ENCODE measurements at regions not wholly inside any gene's neighbourhood (a gene's known extent, or its start where the extent isn't known, plus 50 kb on each side); places are given as distances from the start of the nearest gene placed in this dataset.
A peak's percentile ranks its signal among the peaks of the same experiment; 100 is the strongest.
"Not testable (repeated sequence)": the region's sequence is repeated elsewhere in the genome, so short reads cannot be mapped to it uniquely, and the experiment has no call there.

DNA sequence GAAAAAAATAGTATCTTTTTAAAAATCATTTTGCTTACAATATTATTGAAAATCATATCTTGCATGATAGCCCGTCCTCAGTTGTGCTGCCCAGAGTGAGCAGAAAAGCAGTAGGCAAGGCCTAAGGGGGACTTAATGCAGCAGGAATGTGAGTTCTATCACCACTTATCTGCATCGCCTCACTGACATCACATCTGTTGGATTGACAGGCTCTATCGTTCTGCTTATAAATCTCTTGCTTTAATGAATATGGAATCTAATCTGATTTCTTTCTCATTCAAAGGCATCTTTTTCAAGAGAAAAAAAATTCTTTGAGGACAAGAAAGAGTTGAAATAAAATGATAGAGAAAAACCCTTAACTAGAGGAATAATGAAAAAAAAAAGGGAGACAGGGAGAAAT lies 249.9 kb downstream of the PAPSS1 start:
- no peak for DNase-seq (ENCODE audit: low read depth in 4 of 4, low spot score in 3 of 4)

DNA sequence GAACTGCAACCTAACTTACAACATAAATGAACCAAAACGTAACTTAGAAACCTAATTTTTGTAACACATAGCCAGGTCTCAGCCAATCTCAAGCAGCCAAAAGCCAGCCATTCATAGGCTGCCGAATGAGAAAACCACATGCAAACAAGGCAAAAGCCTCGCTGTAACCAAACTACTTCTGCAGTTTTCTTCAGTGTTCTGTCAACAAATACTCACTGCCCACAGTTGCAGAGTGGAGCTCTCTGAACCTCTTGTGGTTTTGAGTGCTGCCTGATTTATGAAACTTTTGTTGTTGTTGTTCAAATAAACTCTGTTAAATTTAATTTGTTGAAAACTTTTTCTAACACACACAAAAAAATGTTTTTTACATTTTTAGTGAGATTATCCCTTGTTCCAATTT lies 251.2 kb downstream of the PAPSS1 start:
- no peak for DNase-seq (ENCODE audit: low read depth in 4 of 4, low spot score in 3 of 4)

DNA sequence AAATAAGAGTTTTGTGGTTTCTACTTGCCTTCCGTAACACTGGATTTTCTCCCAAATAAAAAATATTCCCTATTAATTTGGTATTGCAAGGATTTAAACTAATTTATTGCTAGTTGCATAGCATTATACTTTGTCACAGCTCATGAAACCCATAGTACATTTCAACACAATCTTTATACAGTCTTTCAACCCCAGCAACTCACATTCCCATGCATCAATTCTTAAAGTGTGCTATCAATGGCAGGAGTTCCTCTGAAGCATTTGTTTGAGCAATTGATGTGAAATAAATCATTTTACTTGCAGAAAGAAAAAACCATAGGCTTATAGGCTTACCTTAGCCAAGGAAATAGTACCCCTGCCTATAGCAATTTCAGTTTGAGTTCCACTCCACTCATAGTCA lies 251.9 kb downstream of the PAPSS1 start:
- DNase-seq (ENCODE audit: low read depth in 4 of 4, low spot score in 3 of 4): no peak

DNA sequence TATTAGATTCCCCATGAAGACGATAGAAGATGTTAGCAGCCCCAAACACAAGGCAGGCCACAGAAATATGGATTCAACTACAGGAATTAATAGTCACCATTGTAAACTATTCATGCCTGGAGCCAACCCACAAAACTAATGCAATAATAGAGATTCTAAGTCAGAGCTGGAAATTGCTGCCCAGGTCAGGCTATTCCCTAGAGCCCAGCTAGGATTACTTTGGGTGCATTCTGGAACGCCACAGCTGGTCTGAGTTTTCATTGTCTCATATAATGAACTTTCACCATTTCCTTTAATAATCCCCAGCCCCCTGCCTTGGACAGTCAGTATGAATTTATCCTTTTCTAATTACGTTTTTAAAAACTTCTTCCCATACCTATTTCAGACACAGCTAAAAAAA lies 252.6 kb downstream of the PAPSS1 start:
- DNase-seq (ENCODE audit: low read depth in 4 of 4, low spot score in 3 of 4): no peak

DNA sequence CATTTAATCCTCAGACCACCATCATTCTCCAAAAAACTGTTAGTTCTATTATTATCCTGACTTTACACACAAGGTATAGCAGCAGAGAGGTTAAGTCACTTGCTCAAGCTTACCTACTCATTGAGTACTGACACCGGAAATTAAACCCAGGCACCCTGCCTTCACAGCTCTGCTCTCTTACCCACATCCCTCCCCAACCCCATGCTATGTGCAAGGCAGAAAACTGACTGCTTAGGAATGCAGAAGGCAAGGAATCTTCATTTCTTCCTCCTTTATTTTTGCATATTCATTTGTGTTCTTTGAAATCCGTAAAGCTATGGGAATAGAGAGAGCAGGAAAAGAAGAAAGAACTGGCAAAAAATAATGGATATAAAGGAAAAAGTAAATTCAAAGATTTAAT lies 261.8 kb downstream of the PAPSS1 start:
- DNase-seq (ENCODE audit: low read depth in 4 of 4, low spot score in 3 of 4): no peak

DNA sequence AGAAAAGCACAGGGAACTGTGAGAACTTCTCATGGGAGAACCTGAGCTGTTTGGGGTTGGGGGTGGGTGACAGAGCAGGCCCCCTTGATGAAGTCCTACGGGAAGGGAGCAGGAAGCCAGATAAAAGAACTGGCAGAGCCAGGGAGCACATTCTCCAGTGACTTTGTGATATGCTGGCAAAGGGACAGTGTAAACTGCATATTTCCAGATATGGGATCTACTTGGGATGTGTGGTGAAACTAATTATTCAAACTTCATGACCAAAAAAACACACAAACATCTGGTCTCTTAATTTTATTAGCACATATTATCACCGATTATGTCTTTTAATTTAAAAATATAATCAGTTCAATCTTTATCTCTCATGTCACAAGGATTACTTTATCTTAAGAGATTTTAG lies 266.0 kb downstream of the PAPSS1 start:
- DNase-seq (ENCODE audit: low read depth in 4 of 4, low spot score in 3 of 4): no peak

DNA sequence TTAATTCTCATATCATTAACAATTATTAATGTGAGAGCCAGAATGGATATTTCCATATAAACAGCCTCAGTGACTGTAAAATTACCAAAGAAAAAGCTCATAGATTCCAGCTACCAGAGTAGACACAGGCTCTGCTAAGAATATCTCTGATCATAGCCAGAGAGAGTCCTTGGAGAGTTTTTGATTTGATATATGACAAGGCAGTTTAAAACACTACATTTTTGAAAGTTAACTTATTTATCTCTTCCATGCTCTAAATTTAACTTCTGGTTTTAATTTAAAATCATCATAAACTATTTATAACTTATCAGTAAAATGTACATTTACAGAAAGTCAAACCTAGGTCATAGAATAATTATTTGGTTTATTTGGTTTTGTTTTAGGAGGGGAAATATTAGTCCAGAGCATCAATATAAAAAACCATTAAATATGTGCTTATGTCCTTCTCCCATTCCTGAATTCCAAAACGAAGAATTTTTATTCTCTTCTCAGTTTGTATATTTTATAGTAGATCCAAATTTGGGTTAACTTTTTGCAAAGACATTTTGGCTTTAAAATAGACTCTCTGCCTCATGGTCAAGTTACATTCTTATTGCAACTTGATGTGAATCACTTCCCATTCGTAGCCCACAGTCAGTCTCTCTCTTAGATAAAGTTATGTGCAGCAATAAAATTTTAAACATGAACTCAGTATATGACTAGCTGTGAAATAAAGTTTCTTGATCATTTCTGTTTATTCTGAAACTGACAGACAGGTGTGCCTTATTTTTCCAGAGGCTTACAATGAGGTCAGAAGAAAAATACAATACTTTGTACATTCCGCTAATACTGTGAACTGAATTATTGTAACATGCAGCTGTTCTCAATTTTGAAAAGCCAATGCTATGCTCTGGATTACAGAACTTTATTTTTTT lies 267.1 kb downstream of the PAPSS1 start:
- DNase-seq (ENCODE audit: low read depth in 4 of 4, low spot score in 3 of 4): no peak

DNA sequence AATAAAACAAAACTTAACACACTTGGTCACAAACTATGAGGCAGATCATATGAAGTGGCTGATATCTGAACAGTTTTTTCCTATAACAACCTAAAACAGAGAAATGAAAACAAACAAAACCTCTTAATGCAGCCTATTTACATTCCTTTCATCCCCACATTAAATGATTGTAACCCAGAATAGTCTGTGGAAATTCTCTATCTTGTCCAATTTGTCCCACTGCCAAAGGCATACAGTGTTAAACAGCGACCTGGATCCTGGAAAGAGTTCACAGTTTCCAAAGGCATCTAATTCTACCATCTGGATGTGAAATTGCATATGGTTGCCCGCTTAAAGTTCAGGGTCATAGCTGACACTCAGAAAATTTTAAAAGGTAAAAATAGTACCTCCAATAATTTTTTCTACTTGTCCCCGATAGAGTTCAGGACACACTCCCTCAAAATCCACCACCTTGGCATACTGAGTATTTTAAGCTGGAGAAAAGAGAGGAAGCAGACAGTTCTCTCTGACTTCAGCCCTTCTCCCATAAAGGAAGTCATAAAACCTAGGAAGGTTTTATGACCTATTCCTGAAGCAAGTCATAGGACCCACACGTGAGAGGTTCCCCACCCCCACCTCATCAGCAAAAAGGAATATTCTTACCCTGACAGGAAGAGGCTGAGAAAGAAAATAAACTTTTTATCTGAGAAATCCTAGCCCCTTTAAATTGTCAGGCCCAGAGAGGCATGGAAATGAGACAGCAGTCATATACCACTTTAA lies 270.2 kb downstream of the PAPSS1 start:
- no peak for DNase-seq (ENCODE audit: low read depth in 4 of 4, low spot score in 3 of 4)

DNA sequence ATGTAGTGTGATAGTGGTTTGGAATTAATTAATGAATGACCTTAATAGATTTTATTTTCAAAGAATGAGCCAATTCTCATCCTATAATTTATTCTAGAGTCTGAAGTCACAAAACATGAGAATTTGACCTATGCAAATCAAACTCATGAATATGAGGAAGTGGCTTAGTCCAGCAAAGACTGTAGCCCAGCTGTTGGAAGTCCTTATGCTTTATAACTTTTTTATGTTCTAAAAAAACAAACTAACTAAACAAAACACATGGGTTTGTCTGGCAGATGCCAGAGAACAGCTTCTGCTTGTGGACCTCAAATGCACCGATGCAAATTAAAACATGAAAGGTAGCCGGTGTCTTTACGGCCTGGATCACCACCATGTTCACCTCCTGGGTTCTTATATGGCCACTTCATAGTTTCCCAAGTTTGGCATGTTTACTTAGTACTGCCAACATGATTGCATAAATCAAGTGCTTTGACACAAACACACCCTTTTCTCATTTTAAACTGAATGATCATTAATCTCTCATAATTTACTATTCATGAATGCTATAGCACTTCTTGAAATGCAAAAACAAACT lies 277.4 kb downstream of the PAPSS1 start:
- DNase-seq (ENCODE audit: low read depth in 4 of 4, low spot score in 3 of 4): no peak

DNA sequence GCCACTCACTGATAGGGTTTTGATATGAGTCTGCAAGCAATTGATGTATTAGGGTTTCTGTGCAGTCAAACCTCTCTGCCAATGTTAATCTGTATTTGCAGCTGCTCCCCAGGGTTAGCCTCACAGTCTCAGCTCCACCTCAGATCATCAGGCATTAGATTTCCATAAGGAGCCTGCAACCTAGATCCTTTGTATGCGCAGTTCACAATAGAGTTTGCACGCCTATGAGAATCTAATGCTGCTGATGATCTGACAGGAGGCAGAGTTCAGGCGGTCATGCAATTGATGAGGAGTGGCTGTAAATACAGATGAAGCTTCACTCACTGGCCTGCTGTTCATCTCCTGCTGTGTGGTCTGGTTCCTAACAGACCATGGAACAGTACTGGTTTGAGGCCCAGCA lies 280.6 kb downstream of the PAPSS1 start:
- DNase-seq (ENCODE audit: low read depth in 4 of 4, low spot score in 3 of 4): no peak

DNA sequence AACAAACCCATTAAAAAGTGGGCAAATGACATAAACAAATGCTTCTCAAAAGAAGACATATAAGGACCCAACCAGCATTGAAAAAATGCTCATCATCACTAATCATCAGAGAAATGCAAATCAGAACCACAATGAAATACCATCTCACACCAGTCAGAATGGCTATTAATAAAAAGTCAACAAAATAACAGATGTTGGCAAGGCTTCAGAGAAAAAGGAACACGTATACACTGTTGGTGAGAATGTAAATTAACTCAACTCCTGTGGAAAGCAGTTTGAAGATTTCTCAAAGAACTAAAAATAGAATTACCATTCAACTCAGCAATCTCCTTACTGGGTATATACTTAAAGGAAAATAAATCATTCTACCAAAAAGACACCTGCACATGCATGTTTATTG lies 283.6 kb downstream of the PAPSS1 start:
- not testable (repeated sequence) for DNase-seq (ENCODE audit: low read depth in 4 of 4, low spot score in 3 of 4)

DNA sequence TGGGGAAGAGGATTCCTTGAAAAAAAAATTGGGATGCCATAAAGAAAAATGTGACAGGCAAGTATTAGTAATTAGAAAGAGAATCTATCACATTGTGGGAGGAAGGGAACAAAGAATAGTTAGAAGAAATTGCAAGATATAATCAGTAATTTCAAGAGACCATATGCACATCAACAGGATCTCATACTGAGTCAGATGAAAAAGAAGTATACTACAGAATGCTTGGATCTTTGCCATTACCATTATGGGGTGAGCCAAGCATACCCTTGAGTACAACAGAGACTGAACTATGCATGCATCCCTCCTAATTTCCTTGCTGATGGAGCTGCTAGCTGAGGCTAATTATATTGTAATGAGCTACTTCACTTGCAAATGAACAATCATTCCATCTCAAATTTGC lies 287.6 kb downstream of the PAPSS1 start:
- DNase-seq (ENCODE audit: low read depth in 4 of 4, low spot score in 3 of 4): no peak

DNA sequence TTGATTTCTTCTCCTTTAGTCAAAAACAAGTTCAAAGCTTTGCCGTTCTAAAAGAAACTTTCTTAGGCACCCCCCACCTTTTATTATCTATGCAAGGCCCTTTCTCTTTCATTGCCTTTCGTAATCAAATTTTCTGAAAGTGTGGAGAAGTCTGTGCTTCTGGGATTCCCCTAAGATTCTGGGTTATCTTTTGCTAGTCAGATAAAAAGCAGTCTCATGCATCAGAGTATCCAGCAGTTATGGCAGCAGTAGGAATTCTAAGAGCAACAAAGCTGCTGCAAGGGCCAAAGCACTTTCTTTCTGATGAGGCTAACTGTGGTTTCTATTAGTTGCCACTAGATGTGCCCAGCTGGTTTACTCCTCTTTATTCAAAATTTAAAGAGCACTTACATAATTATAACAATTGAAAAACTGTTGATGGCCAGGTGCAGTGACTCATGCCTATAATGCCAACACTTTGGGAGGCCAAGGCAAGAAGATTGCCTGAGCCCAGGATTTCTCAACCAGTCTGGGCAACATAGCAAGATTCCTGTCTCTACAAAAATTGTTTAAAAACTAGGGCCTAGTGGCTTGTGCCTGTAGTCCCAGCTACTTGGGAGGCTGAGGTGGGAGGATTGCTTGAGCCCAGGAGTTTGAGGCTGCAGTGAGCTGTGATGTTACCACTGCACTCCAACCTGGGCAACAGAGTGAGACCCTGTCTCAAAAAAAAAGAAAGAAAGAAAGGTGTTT lies 296.2 kb downstream of the PAPSS1 start:
- DNase-seq (ENCODE audit: low read depth in 4 of 4, low spot score in 3 of 4): no peak

DNA sequence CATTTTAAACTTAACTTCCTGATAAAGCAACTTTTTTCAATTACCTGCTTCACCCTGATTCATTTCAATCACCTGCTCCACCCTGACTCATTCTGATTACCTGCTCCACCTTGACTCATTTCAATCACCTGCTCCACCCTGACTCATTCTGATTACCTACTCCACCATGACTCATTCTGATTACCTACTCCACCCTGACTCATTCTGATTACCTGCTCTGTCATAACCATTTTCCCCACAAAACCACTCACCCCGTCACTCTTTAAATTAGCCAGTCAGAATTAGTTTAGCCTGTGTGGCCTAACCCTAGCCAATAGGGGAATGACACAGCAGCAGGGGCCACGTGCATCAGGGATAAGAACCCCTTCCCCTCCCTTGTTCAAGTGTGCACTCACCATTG lies 300.5 kb downstream of the PAPSS1 start:
- not testable (repeated sequence) for DNase-seq (ENCODE audit: low read depth in 4 of 4, low spot score in 3 of 4)

DNA sequence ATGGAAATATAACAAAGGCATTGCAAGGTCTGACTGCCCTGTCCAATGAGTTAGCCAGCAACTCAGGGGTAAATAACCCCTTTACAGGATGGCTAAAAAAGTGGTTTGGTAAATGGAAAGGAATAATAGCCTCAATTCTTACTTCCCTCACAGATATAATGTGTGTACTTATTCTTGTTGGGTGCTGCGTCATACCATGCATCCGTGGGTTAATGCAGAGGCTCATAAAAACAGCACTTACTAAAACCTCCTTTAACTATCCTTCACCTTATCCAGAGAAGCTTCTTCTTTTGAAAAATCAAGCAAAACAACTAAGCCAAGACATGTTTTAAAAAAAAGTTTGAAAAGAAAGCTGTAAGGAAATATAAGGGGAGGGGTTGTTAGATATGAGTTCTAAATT lies 301.0 kb downstream of the PAPSS1 start:
- no peak for DNase-seq (ENCODE audit: low read depth in 4 of 4, low spot score in 3 of 4)

DNA sequence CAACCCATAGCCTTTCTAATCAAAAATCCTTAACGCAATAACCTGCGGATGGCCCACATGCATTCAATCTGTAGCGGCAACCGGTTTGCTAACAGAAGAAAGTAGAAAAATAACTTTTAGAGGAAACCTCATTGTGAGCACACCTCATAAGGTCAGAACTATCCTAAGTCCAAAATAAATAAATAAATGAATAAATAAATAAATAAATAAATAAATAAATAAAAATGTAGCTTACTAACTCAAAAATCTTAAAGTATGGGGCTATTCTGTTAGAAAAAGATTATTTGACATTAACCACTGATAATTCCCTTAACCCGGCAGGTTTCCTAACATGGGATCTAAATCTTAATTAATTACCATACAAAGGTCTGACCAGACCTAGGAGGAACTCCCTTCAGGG lies 304.5 kb downstream of the PAPSS1 start:
- DNase-seq (ENCODE audit: low read depth in 4 of 4, low spot score in 3 of 4): not testable (repeated sequence)

DNA sequence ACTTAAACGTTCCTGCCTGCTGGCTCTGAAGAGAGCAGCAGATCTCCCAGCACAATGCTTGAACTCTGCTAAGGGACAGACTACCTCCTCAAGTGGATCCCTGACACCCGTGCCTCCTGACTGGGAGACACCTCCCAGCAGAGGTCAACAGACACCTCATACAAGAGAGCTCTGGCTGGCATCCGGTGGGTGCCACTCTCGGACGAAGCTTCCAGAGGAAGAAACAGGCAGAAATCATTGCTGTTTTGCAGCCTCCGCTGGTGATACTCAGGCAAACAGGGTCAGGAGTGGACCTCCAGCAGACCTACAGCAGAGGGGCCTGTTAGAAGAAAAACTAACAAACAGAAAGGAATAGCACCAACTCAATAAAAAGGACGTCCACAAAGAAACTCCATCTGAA lies 310.2 kb downstream of the PAPSS1 start:
- not testable (repeated sequence) for DNase-seq (ENCODE audit: low read depth in 4 of 4, low spot score in 3 of 4)

DNA sequence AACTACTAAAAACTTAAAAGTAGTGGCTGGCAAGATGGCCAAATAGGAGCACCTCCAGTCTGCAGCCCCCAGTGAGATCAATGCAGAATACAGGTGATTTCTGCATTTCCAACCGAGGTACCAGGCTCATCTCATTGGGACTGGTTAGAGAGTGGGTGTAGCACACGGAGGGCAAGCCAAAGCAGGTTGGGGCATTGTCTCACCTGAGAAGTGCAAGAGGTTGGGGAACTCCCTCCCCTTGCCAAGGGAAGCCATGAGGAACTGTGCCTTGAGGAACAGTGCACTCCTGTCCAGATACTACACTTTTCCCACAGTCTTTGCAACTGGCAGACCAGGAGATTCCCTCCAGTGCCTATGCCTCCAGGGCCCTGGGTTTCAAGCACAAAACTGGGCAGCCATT lies 311.1 kb downstream of the PAPSS1 start:
- no peak for DNase-seq (ENCODE audit: low read depth in 4 of 4, low spot score in 3 of 4)

DNA sequence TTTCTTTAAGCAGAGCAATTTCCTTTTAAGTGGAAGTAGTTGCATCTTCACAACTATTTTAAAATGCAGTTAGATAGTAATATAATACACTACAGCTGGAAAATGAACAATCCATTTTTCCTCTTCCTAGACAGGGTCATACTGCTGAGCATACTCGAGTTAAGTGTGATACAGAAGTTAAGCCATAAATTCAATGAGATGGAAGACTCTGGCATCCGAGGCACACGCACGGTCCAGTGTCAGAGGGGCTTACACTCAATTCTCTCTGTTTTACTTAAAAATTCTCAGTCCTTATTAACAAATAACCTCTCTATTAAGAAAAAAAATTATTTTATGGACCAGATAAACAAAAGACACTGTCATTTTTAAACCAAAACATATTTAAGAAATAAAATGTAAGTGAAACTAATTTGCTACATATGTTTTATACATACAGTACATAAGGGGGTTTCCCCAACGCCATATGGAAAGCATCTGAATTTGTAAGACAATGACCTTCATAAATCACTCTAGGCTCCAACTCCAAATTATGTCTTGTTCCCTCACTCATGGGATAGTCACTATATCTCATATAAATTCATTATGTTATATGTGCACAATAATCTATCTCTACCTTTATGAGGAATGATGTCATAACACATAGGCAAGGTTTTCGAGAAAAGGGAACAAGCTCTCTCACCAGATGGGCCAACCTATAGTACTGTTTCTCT lies 315.3 kb downstream of the PAPSS1 start:
- DNase-seq (ENCODE audit: low read depth in 4 of 4, low spot score in 3 of 4): peak in 2 of 4 donors; percentile 14 to 18

DNA sequence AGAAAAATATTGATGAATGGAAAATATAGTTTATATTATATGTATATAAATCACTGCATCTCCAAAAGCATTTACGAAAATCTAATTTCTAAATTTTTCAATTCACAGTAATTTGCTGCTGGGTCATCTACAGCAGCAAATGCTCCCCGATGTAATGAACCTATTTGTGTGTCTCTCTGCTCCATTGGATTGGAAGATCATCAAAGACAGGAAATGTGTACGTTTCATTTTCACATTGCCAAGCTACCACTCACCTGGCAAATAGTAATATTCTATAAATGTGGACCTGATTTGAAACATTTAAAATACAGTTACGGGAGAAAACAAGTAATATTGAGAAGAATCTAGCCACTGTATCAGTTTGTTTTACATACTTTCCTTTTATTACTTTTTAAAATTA lies 317.7 kb downstream of the PAPSS1 start:
- no peak for DNase-seq (ENCODE audit: low read depth in 4 of 4, low spot score in 3 of 4)

All from left renal pelvis (tissue), 4 donors.